B cell (primary cell): ENCODE measurements at regions not wholly inside any gene's neighbourhood (a gene's known extent, or its start where the extent isn't known, plus 50 kb on each side); places are given as distances from the start of the nearest gene placed in this dataset.

Source experiments
- CTCF ChIP-seq: fragments of 200-600 bp; IDR thresholded peaks from one replicate; pipeline ENCODE4 v1.8.0; 2022; ENCODE audit warnings: antibody characterized with exemption, mild to moderate bottlenecking
- EZH2 ChIP-seq: IDR thresholded peaks from 2 replicates; pipeline ENCODE4 v1.6.1; 2012; ENCODE audit warnings: borderline replicate concordance, low read depth, mild to moderate bottlenecking, moderate library complexity, low read length; ENCODE audit not compliant: insufficient read depth, poor library complexity, severe bottlenecking

- TF ChIP-seq CTCF (no peak), EZH2 (no peak)
Observed at GRCh38 chr18:22699629-22700028, 233.5 kb upstream of the RBBP8 start.
